GM12878 (cell line): ENCODE measurements at regions not wholly inside any gene's neighbourhood (a gene's known extent, or its start where the extent isn't known, plus 50 kb on each side); places are given as distances from the start of the nearest gene placed in this dataset.

ENCODE experiments used
- ATAC-seq: fragments of 200-7000 bp; cut with Tn5 transposase; 3 replicates; pipeline ENCODE4 v1.9.1; 2020; ENCODE audit warnings: mild to moderate bottlenecking, moderate library complexity
- BruUV-seq: library from RNA; stranded (reverse); fragments of 400-500 nt; replicated peaks from 2 replicates; lab custom pipeline; 2021; lab: Mats Ljungman, UMichigan
- CTCF ChIA-PET: fragments of 300-600 bp; sonication (Branson Sonifier 250); formaldehyde crosslinking; extraction: SDS; loops from one replicate; lab custom pipeline; 2021; ENCODE audit warnings: inconsistent platforms; lab: Yijun Ruan, JAX
- POLR2A ChIA-PET: fragments of 350-600 bp; formaldehyde crosslinking; extraction: SDS; loops from one replicate; lab custom pipeline; 2021; ENCODE audit warnings: inconsistent platforms; lab: Charles Lee
- RAD21 ChIA-PET: fragments of 300-600 bp; sonication (Branson Sonifier 250); formaldehyde crosslinking; loops from one replicate; lab custom pipeline; 2023; ENCODE audit warnings: antibody characterized with exemption; ENCODE audit not compliant: unreplicated experiment; lab: Charles Lee
- SMC1A ChIA-PET: fragments of 300-600 bp; sonication (Branson Sonifier 250); formaldehyde crosslinking; loops from one replicate; lab custom pipeline; 2023; ENCODE audit not compliant: unreplicated experiment, uncharacterized antibody; lab: Charles Lee
- DNase-seq: peaks from one replicate; pipeline ENCODE4 v3.0.0-alpha.2; 2011; ENCODE audit warnings: low read depth, low spot score
- FAIRE-seq: peaks from 3 replicates; lab custom pipeline; 2011; peaks lifted over from hg19 to GRCh38; lab: Jason Lieb, UNC
- H2AFZ ChIP-seq: 2 replicates; pipeline ENCODE4 v1.6.0; 2011; ENCODE audit warnings: low read depth, low read length, control low read depth; ENCODE audit not compliant: control insufficient read depth
- H3K27ac ChIP-seq: 2 replicates; pipeline ENCODE4 v1.5.1; 2011; ENCODE audit warnings: control low read depth; ENCODE audit not compliant: control insufficient read depth, insufficient read depth
- H3K27me3 ChIP-seq, 2 experiments: replicated peaks in 1 of 2; 2 replicates each; pipeline versions ENCODE4 v1.6.0 to v1.6.1; 2011; ENCODE audit warnings: low read length in 1 of 2; ENCODE audit not compliant: control insufficient read depth in 2 of 2, insufficient read depth in 2 of 2
- H3K36me3 ChIP-seq, 2 experiments: 2 replicates each; pipeline ENCODE4 v1.5.1; 2011; ENCODE audit warnings: low read length in 1 of 2; ENCODE audit not compliant: control insufficient read depth in 2 of 2, insufficient read depth in 2 of 2
- H3K4me1 ChIP-seq: 2 replicates; pipeline ENCODE4 v1.6.1; 2011; ENCODE audit warnings: mild to moderate bottlenecking, low read length, moderate library complexity, mixed read lengths; ENCODE audit not compliant: control insufficient read depth, insufficient read depth
- H3K4me2 ChIP-seq: 2 replicates; pipeline ENCODE4 v1.6.0; 2011; ENCODE audit warnings: control low read depth; ENCODE audit not compliant: control insufficient read depth, insufficient read depth
- H3K4me3 ChIP-seq: fragments of 200-600 bp; sonication (generic); 2 replicates; pipeline ENCODE4 v1.5.1; 2016
- H3K79me2 ChIP-seq: 2 replicates; pipeline ENCODE4 v1.6.0; 2011; ENCODE audit warnings: low read length; ENCODE audit not compliant: control insufficient read depth, insufficient read depth
- H3K9ac ChIP-seq: 2 replicates; pipeline ENCODE4 v1.8.0; 2011; ENCODE audit warnings: low read length, control low read depth, mixed read lengths; ENCODE audit not compliant: control insufficient read depth, insufficient read depth
- H3K9me3 ChIP-seq: replicated peaks from 3 replicates; pipeline ENCODE4 v1.5.1; 2011; ENCODE audit warnings: mild to moderate bottlenecking, low read length; ENCODE audit not compliant: control insufficient read depth, insufficient read depth
- H4K20me1 ChIP-seq: 2 replicates; pipeline ENCODE4 v1.6.0; 2011; ENCODE audit not compliant: control insufficient read depth, insufficient read depth
- BHLHE40 ChIP-seq, 2 experiments: fragments of 450-650 bp in 1 of 2; IDR thresholded peaks; 2 replicates each; pipeline ENCODE4 v1.6.1; 2011 to 2017; ENCODE audit warnings: low read depth in 2 of 2, borderline replicate concordance in 1 of 2, improper control_type of control experiment in 1 of 2, low read length in 1 of 2, mild to moderate bottlenecking in 1 of 2
- ETV6 ChIP-seq, 2 experiments: fragments of 450-650 bp in 1 of 2; IDR thresholded peaks in 1 of 2; conservative IDR thresholded peaks in 1 of 2; 2 replicates each; pipeline ENCODE4 v1.6.1; 2014; ENCODE audit warnings: antibody characterized with exemption in 1 of 2, borderline replicate concordance in 1 of 2, low read depth in 1 of 2, mild to moderate bottlenecking in 1 of 2, moderate library complexity in 1 of 2
- EZH2 ChIP-seq: IDR thresholded peaks from 2 replicates; pipeline ENCODE4 v1.6.1; 2012; ENCODE audit warnings: low read depth, mild to moderate bottlenecking, control low read depth, inconsistent platforms, low read length, borderline replicate concordance; ENCODE audit not compliant: control insufficient read depth
- GABPA ChIP-seq: IDR thresholded peaks from 2 replicates; pipeline ENCODE4 v1.6.1; 2014; ENCODE audit warnings: antibody characterized with exemption, low read depth, mild to moderate bottlenecking, inconsistent platforms
- MTA2 ChIP-seq: fragments of 450-650 bp; IDR thresholded peaks from 2 replicates; pipeline ENCODE4 v1.6.1; 2016; ENCODE audit warnings: low read depth, mild to moderate bottlenecking, moderate library complexity
- NFYB ChIP-seq: IDR thresholded peaks from 2 replicates; pipeline ENCODE4 v1.6.1; 2011; ENCODE audit warnings: low read depth, mild to moderate bottlenecking, low read length, improper control_type of control experiment, moderate library complexity; ENCODE audit not compliant: insufficient read depth
- NR2F1 ChIP-seq: fragments of 450-650 bp; conservative IDR thresholded peaks from 2 replicates; pipeline ENCODE4 v1.6.1; 2017; ENCODE audit warnings: mild to moderate bottlenecking
- PML ChIP-seq: IDR thresholded peaks from 2 replicates; pipeline ENCODE4 v1.6.1; 2012; ENCODE audit warnings: low read length, inconsistent platforms
- RFX5 ChIP-seq: IDR thresholded peaks from 2 replicates; pipeline ENCODE4 v1.6.1; 2011; ENCODE audit warnings: low read depth, low read length, improper control_type of control experiment
- TBL1XR1 ChIP-seq: IDR thresholded peaks from 2 replicates; pipeline ENCODE4 v1.6.1; 2012; ENCODE audit warnings: low read depth, low read length, improper control_type of control experiment
- TCF12 ChIP-seq: IDR thresholded peaks from 2 replicates; pipeline ENCODE4 v1.6.1; 2011; ENCODE audit warnings: low read depth, mild to moderate bottlenecking, low read length
- WGBS: methylation state at CpG from one replicate; pipeline ENCODE4 v1.1.6; 2016; ENCODE audit warnings: low lambda C conversion rate; ENCODE audit not compliant: insufficient replicate concordance, insufficient coverage; ENCODE audit errors: missing lambda C conversion rate; 5-methylcytosine and 5-hydroxymethylcytosine counted together
- in situ Hi-C: fragments of 300-500 bp; cut with MboI; formaldehyde crosslinking; loops from 9 replicates; pipeline ENCODE4 v1.14.3; 2018; ENCODE audit warnings: mixed read lengths
- intact Hi-C: fragments of 100-400 bp; cut with micrococcal nuclease; formaldehyde crosslinking; loops from one replicate; pipeline ENCODE4 v1.14.2; 2022; ENCODE audit not compliant: unreplicated experiment
- TF ChIP-seq, protein P1 (sequence below): fragments of 450-650 bp; IDR thresholded peaks from 2 replicates; pipeline ENCODE4 v1.6.1; 2017; ENCODE audit warnings: mild to moderate bottlenecking, moderate library complexity
- TF ChIP-seq, protein P2 (sequence below): IDR thresholded peaks from 2 replicates; pipeline ENCODE4 v1.6.1; 2011; ENCODE audit warnings: borderline replicate concordance, low read depth, mild to moderate bottlenecking, moderate library complexity, mixed read lengths, low read length; ENCODE audit not compliant: insufficient read depth; ENCODE audit errors: extremely low read length

DNA sequence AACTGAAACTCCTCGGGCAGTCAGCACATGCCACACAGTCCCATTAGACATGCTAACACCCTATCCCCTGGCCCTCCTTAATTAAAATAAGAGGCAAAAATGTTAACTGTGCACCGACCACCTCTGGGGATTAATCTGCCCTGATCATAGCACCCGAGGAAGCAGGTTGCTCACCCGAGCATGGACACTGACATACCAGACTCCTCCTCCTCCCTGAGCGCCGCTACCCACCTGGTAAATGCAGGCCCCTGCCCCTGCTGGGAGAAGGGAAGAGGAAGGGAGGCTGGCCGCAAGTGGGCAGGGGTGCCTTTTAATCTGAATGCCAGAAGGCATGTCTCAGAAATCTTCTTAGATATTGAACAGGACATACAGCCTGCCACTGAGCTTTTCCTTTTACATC, 360.9 kb downstream of the RRAGC start:
- intact Hi-C loops, result no loop called here
- H3K27ac ChIP-seq, result no peak overlapping the region
- no peaks in the 10 kb centered on the region for H3K36me3 ChIP-seq
- no peaks in the 10 kb centered on the region; a peak in 1 of 4 replicates for H3K27me3 ChIP-seq
- BruUV-seq, result no TSS peak
- peak overlapping the region; percentile 61 for H2AFZ ChIP-seq
- ChIA-PET SMC1A (interaction anchor here (0.9 to 2.4 kb wide), 8 partner anchors 8 to 426 kb away, joined by 3 to 15 read pairs (median 6); no protein-coding TSS in a partner anchor), RAD21 (interaction anchor here (1.4 kb wide), 1 partner anchor 23 kb away, joined by 6 read pairs; no protein-coding TSS in a partner anchor), CTCF (interaction anchor here (0.7 to 1.2 kb wide), 4 partner anchors 13 to 459 kb away, joined by 3 to 5 read pairs (median 3); no protein-coding TSS in a partner anchor), POLR2A (interaction anchor here (0.6 to 0.7 kb wide), 2 partner anchors 64 to 294 kb away, joined by 3 to 4 read pairs; no protein-coding TSS in a partner anchor)
- in situ Hi-C loops, result no loop called here
- H3K4me3 ChIP-seq, result no peak overlapping the region
- TF ChIP-seq TBL1XR1 (no peak), BHLHE40 (IDR thresholded peaks at IDR 0.05; ENCODE audit: borderline replicate concordance in 1 of 2, low read depth in 2 of 2, low read length in 1 of 2) (no peak), NFYB (no peak), NR2F1 (no peak), RFX5 (no peak), MTA2 (no peak), EZH2 (no peak), GABPA (no peak), ETV6 (conservative IDR thresholded peaks at IDR 0.05 in 1 of 2, IDR thresholded peaks at IDR 0.05 in 1 of 2; ENCODE audit: borderline replicate concordance in 1 of 2, low read depth in 1 of 2) (no peak), PML (no peak), TCF12 (no peak)
- TF ChIP-seq, protein P1, sequence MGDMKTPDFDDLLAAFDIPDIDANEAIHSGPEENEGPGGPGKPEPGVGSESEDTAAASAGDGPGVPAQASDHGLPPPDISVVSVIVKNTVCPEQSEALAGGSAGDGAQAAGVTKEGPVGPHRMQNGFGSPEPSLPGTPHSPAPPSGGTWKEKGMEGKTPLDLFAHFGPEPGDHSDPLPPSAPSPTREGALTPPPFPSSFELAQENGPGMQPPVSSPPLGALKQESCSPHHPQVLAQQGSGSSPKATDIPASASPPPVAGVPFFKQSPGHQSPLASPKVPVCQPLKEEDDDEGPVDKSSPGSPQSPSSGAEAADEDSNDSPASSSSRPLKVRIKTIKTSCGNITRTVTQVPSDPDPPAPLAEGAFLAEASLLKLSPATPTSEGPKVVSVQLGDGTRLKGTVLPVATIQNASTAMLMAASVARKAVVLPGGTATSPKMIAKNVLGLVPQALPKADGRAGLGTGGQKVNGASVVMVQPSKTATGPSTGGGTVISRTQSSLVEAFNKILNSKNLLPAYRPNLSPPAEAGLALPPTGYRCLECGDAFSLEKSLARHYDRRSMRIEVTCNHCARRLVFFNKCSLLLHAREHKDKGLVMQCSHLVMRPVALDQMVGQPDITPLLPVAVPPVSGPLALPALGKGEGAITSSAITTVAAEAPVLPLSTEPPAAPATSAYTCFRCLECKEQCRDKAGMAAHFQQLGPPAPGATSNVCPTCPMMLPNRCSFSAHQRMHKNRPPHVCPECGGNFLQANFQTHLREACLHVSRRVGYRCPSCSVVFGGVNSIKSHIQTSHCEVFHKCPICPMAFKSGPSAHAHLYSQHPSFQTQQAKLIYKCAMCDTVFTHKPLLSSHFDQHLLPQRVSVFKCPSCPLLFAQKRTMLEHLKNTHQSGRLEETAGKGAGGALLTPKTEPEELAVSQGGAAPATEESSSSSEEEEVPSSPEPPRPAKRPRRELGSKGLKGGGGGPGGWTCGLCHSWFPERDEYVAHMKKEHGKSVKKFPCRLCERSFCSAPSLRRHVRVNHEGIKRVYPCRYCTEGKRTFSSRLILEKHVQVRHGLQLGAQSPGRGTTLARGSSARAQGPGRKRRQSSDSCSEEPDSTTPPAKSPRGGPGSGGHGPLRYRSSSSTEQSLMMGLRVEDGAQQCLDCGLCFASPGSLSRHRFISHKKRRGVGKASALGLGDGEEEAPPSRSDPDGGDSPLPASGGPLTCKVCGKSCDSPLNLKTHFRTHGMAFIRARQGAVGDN, result no peak
- TF ChIP-seq, protein P2, sequence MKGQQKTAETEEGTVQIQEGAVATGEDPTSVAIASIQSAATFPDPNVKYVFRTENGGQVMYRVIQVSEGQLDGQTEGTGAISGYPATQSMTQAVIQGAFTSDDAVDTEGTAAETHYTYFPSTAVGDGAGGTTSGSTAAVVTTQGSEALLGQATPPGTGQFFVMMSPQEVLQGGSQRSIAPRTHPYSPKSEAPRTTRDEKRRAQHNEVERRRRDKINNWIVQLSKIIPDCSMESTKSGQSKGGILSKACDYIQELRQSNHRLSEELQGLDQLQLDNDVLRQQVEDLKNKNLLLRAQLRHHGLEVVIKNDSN, result no peak
- peak overlapping the region; percentile 65 for H3K4me2 ChIP-seq
- DNase-seq (no peak), ATAC-seq (peak; percentile 54), FAIRE-seq (no peak)
- 35% methylated on average over 7 of the region's 7 CpGs for WGBS
- no peaks in the 10 kb centered on the region for H4K20me1 ChIP-seq
- H3K79me2 ChIP-seq, result no peaks in the 10 kb centered on the region
- no peaks in the 10 kb centered on the region for H3K9me3 ChIP-seq
- peaks cover 4% of the 10 kb centered on the region for H3K4me1 ChIP-seq
- no peak overlapping the region for H3K9ac ChIP-seq
